DND-41 (cell line): ENCODE measurements at regions not wholly inside any gene's neighbourhood (a gene's known extent, or its start where the extent isn't known, plus 50 kb on each side); places are given as distances from the start of the nearest gene placed in this dataset.

ENCODE experiments used
- CTCF ChIP-seq: IDR thresholded peaks from 2 replicates; pipeline ENCODE4 v1.5.1; 2012; ENCODE audit warnings: borderline replicate concordance, low read length, moderate library complexity, mild to moderate bottlenecking; ENCODE audit not compliant: poor library complexity, severe bottlenecking; ENCODE audit errors: extremely low read depth
- EZH2 ChIP-seq: IDR thresholded peaks from 3 replicates; pipeline ENCODE4 v1.6.1; 2012; ENCODE audit warnings: borderline replicate concordance, low read depth, mild to moderate bottlenecking, moderate library complexity, low read length, inconsistent platforms; ENCODE audit not compliant: severe bottlenecking

- TF ChIP-seq CTCF (no peak), EZH2 (no peak)
Observed at GRCh38 chr1:81420760-81421159, 380.0 kb upstream of the ADGRL2 start.
